ENCODE measurements at regions not wholly inside any gene's neighbourhood (a gene's known extent, or its start where the extent isn't known, plus 50 kb on each side); places are given as distances from the start of the nearest gene placed in this dataset.

DNA sequence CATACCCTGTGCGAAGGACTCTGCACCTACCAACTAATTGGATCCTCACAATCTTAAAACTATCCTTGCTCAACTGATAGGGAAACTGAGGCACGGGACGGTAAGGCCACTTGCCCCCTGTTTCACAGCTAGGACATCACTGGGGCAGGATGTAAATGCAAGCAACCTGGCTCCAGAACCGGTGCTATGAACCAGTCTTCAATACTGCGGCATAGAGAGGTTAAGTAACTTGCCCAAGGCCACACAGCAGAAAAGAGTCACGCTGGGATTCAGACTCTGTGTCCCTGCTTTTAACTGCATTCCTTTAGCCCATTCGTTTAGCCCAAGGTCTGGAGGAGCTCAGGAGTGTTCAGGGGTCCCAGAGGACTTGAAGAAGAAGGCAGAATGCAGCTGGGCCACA lies 76.1 kb downstream of the NCOR2 start:
- no peak overlapping the region for H3K4me3 ChIP-seq
- peaks cover 0 to 81% (median 8%) of the 10 kb centered on the region in 6 donors for H3K36me3 ChIP-seq
- 87 to 93% (median 89%) methylated on average over 7 of the region's 7 CpGs for WGBS, 5 donors
- peaks cover 23 to 96% (median 68%) of the 10 kb centered on the region in 6 donors for H3K4me1 ChIP-seq
- TF ChIP-seq, protein P1, sequence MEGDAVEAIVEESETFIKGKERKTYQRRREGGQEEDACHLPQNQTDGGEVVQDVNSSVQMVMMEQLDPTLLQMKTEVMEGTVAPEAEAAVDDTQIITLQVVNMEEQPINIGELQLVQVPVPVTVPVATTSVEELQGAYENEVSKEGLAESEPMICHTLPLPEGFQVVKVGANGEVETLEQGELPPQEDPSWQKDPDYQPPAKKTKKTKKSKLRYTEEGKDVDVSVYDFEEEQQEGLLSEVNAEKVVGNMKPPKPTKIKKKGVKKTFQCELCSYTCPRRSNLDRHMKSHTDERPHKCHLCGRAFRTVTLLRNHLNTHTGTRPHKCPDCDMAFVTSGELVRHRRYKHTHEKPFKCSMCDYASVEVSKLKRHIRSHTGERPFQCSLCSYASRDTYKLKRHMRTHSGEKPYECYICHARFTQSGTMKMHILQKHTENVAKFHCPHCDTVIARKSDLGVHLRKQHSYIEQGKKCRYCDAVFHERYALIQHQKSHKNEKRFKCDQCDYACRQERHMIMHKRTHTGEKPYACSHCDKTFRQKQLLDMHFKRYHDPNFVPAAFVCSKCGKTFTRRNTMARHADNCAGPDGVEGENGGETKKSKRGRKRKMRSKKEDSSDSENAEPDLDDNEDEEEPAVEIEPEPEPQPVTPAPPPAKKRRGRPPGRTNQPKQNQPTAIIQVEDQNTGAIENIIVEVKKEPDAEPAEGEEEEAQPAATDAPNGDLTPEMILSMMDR (IDR thresholded peaks at IDR 0.05 in 8 of 11, conservative IDR thresholded peaks at IDR 0.05 in 3 of 11) = no peak
- no peak for TF ChIP-seq POLR2A (IDR thresholded peaks at IDR 0.05)
- no peak for TF ChIP-seq POLR2AphosphoS5 (IDR thresholded peaks at IDR 0.05)
- no peak overlapping the region for H3K27ac ChIP-seq
- intact Hi-C loops (cut with DNase I; ENCODE audit: low total_unique reads) = no loop called here
- H3K27me3 ChIP-seq (replicated peaks in 1 of 7) = no peaks in the 10 kb centered on the region
- no peaks in the 10 kb centered on the region for H3K9me3 ChIP-seq
- no peak for DNase-seq

DNA sequence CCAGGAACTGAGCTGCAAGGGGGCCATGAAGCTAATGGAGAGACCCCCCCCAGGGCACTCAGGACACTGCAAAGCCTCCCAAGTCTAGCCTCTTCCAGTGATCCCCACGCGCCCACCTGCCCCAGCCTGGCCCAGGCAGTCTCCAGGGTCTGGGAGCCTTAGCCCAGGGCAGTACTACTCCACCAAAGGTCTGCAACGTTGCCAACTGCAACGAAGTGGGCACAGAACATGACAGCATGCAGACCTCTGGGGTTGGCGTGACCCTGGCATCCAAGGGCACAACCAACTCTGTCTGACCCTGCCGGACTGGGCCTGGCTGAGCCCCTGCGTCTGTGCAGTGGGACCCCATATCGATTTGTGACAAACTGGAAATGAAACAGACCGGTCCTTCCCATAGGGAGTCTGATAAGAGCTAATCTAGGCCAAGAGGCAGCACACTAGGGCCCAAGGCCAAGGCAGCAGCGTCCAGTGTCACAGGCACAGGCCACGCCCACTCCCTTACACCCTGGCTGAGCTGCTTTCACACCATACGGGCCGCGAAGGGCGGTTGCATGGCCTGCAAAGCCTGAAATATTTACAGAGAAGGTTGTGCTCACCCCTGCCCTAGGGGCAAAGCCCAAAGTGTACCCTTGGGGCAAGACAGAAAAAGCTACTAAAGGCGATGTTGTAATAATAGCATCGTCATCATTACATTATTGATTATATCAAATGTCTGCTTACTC lies 76.7 kb downstream of the NCOR2 start:
- H3K36me3 ChIP-seq = peaks cover 0 to 86% (median 8%) of the 10 kb centered on the region in 6 donors
- H3K4me1 ChIP-seq = peaks cover 23 to 92% (median 65%) of the 10 kb centered on the region in 6 donors
- TF ChIP-seq, protein P1 (IDR thresholded peaks at IDR 0.05 in 8 of 11, conservative IDR thresholded peaks at IDR 0.05 in 3 of 11) = no peak
- TF ChIP-seq POLR2A (IDR thresholded peaks at IDR 0.05) = no peak
- peak; percentile 8 to 46 (median 42) for TF ChIP-seq POLR2AphosphoS5 (IDR thresholded peaks at IDR 0.05)
- H3K27ac ChIP-seq = peak overlapping the region in 1 of 8 donors; percentile 33
- H3K9me3 ChIP-seq = no peaks in the 10 kb centered on the region
- no peak for DNase-seq
- H3K4me3 ChIP-seq = no peak overlapping the region
- WGBS, 5 donors = 61 to 81% (median 77%) methylated on average over 13 to 17 of the region's 17 CpGs
- H3K27me3 ChIP-seq (replicated peaks in 1 of 7) = no peaks in the 10 kb centered on the region
- intact Hi-C loops (cut with DNase I; ENCODE audit: low total_unique reads) = no loop called here

DNA sequence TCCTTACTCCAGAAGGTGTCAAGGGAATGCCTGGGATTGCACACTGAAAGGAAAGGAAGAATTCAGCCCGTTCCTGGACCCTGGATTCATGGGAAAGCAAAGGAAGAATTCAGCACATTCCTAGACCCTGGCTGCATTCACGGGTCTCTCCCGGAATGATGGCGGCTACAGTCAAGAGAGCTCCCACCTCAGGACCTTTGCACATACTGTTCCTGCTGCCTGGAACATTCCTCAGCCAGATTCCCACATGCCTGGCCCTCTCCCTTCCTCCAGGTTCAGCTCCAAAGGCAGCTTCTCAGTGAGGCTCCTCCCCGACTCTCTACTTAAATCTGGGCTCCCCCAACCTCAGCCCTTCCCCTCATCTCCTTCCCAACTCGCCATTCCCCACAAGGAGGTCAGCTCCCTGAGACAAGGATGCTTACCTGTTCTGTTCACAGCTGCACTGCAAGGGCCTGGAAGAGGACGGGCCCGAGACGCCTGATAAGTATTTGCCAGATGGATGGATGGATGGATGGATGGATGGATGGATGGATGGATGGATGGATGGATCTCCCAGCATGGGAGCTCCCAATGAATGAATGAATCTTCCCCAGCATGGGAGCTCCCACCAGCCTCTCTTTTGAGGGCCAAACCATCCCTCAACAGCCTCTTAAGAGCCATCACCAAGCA lies 77.4 kb downstream of the NCOR2 start:
- DNase-seq = no peak
- no peak overlapping the region for H3K4me3 ChIP-seq
- no peak for TF ChIP-seq POLR2A (IDR thresholded peaks at IDR 0.05)
- TF ChIP-seq, protein P1 (IDR thresholded peaks at IDR 0.05 in 8 of 11, conservative IDR thresholded peaks at IDR 0.05 in 3 of 11) = no peak
- no peaks in the 10 kb centered on the region for H3K27me3 ChIP-seq (replicated peaks in 1 of 7)
- H3K4me1 ChIP-seq = peaks cover 23 to 86% (median 61%) of the 10 kb centered on the region in 6 donors
- intact Hi-C loops (cut with DNase I; ENCODE audit: low total_unique reads) = no loop called here
- 91 to 96% (median 94%) methylated on average over 9 of the region's 9 CpGs for WGBS, 5 donors
- peaks cover 0 to 88% (median 13%) of the 10 kb centered on the region in 6 donors for H3K36me3 ChIP-seq
- H3K9me3 ChIP-seq = no peaks in the 10 kb centered on the region
- no peak overlapping the region for H3K27ac ChIP-seq

DNA sequence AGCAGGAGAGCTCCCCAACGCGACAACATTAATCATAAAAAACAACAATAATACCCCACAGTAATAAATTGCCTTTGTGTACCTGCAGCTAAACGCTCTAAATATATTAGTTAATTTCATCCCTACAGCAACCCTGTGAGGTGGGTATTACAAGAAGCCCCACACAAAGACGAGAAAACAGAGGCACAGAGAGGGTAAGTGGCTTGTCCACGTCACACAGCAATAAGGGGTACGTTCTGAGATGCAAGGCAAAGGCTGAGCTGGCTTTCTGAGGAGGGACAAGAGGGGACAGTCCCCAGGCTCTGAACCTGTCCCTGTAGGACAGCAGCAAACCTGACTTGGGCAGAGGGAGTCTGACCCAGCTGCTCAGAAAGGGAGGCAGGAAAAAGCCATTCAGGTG lies 78.2 kb downstream of the NCOR2 start:
- 72 to 81% (median 76%) methylated on average over 6 of the region's 6 CpGs for WGBS, 5 donors
- H3K27ac ChIP-seq = no peak overlapping the region
- H3K4me3 ChIP-seq = no peak overlapping the region
- H3K36me3 ChIP-seq = peaks cover 0 to 88% (median 8%) of the 10 kb centered on the region in 6 donors
- TF ChIP-seq, protein P1 (IDR thresholded peaks at IDR 0.05 in 8 of 11, conservative IDR thresholded peaks at IDR 0.05 in 3 of 11) = no peak
- TF ChIP-seq POLR2A (IDR thresholded peaks at IDR 0.05) = no peak
- H3K9me3 ChIP-seq = no peaks in the 10 kb centered on the region
- peaks cover 20 to 84% (median 56%) of the 10 kb centered on the region in 6 donors for H3K4me1 ChIP-seq
- H3K27me3 ChIP-seq (replicated peaks in 1 of 7) = no peaks in the 10 kb centered on the region
- DNase-seq = no peak
- intact Hi-C loops (cut with DNase I; ENCODE audit: low total_unique reads) = no loop called here
